A673 (cell line): ENCODE measurements at regions not wholly inside any gene's neighbourhood (a gene's known extent, or its start where the extent isn't known, plus 50 kb on each side); places are given as distances from the start of the nearest gene placed in this dataset.

ENCODE experiments used
- BruUV-seq: library from RNA; stranded (reverse); fragments of 400-500 nt; replicated peaks from 2 replicates; lab custom pipeline; 2021; lab: Mats Ljungman, UMichigan
- CTCF ChIA-PET: fragments of 300-600 bp; sonication (Branson Sonifier 250); formaldehyde crosslinking; loops from one replicate; lab custom pipeline; 2022; ENCODE audit warnings: antibody characterized with exemption; lab: Charles Lee
- POLR2A ChIA-PET: fragments of 300-600 bp; sonication (Branson Sonifier 250); formaldehyde crosslinking; loops from one replicate; lab custom pipeline; 2022; ENCODE audit warnings: antibody characterized with exemption; ENCODE audit not compliant: low non-redundant PET; lab: Charles Lee
- DNase-seq: peaks from one replicate; pipeline ENCODE4 v3.0.0-alpha.2; 2015; ENCODE audit warnings: low spot score
- H3K27ac ChIP-seq: fragments of 200-600 bp; sonication (generic); 2 replicates; pipeline ENCODE4 v1.5.1; 2016; ENCODE audit warnings: mixed run types, low read depth, mild to moderate bottlenecking, mixed read lengths, antibody characterized with exemption, low read length; ENCODE audit not compliant: poor library complexity, severe bottlenecking
- H3K27me3 ChIP-seq: fragments of 200-600 bp; sonication (generic); replicated peaks from 2 replicates; pipeline ENCODE4 v1.6.1; 2017; ENCODE audit warnings: mixed run types, low read depth, mild to moderate bottlenecking, mixed read lengths, antibody characterized with exemption, low read length; ENCODE audit not compliant: insufficient read depth, poor library complexity
- H3K36me3 ChIP-seq: fragments of 200-600 bp; sonication (generic); 2 replicates; pipeline ENCODE4 v1.6.1; 2016; ENCODE audit warnings: mixed run types, mild to moderate bottlenecking, mixed read lengths, antibody characterized with exemption, low read length; ENCODE audit not compliant: insufficient read depth, poor library complexity, severe bottlenecking
- H3K4me1 ChIP-seq: fragments of 200-600 bp; sonication (generic); 2 replicates; pipeline ENCODE4 v1.6.1; 2017; ENCODE audit warnings: mixed run types, mild to moderate bottlenecking, mixed read lengths, antibody characterized with exemption, low read length; ENCODE audit not compliant: insufficient read depth, poor library complexity, severe bottlenecking
- H3K4me3 ChIP-seq: fragments of 200-600 bp; sonication (generic); 2 replicates; pipeline ENCODE4 v1.5.1; 2016; ENCODE audit warnings: low read depth, mixed run types, mild to moderate bottlenecking, mixed read lengths, low read length; ENCODE audit not compliant: poor library complexity, severe bottlenecking
- H3K9me3 ChIP-seq: fragments of 200-600 bp; sonication (generic); 2 replicates; pipeline ENCODE4 v1.6.1; 2016; ENCODE audit warnings: mixed run types, low read depth, mild to moderate bottlenecking, mixed read lengths, antibody characterized with exemption, low read length; ENCODE audit not compliant: poor library complexity, severe bottlenecking
- CTCF ChIP-seq: fragments of 300-800, 200-600 bp; sonication (generic); conservative IDR thresholded peaks from 2 replicates; pipeline ENCODE4 v1.5.1; 2017; ENCODE audit warnings: low read depth, mild to moderate bottlenecking, antibody characterized with exemption, low read length, moderate library complexity, mixed read lengths
- EZH2 ChIP-seq: fragments of 200-600 bp; sonication (generic); IDR thresholded peaks from 2 replicates; pipeline ENCODE4 v1.6.1; 2017; ENCODE audit warnings: borderline replicate concordance, low read depth, mild to moderate bottlenecking, mixed read lengths, antibody characterized with exemption, low read length; ENCODE audit not compliant: poor library complexity, severe bottlenecking
- intact Hi-C: fragments of 100-400 bp; cut with micrococcal nuclease; formaldehyde crosslinking; loops from one replicate; pipeline ENCODE4 v1.10.0; 2022; ENCODE audit not compliant: unreplicated experiment

GRCh38 chr7:32661929-32662328 lies 166.6 kb downstream of the AVL9 start:
- POLR2A ChIA-PET, result no interaction called here
- CTCF ChIA-PET, result no interaction called here
- Histone ChIP-seq H3K4me3 (no peak overlapping the region), H3K9me3 (no peaks in the 10 kb centered on the region), H3K36me3 (no peaks in the 10 kb centered on the region), H3K27ac (no peak overlapping the region), H3K27me3 (no peaks in the 10 kb centered on the region), H3K4me1 (no peaks in the 10 kb centered on the region)
- intact Hi-C loops, result no loop called here
- DNase-seq, result no peak
- no TSS peak for BruUV-seq
- TF ChIP-seq EZH2 (no peak), CTCF (no peak)

- no peak for DNase-seq
- no peak overlapping the region for H3K27ac ChIP-seq
- CTCF ChIA-PET, result no interaction called here
- H3K4me3 ChIP-seq, result no peak overlapping the region
- BruUV-seq, result no TSS peak
- POLR2A ChIA-PET, result no interaction called here
- intact Hi-C loops, result no loop called here
- H3K9me3 ChIP-seq, result no peaks in the 10 kb centered on the region
- TF ChIP-seq EZH2 (no peak), CTCF (no peak)
- H3K4me1 ChIP-seq, result no peaks in the 10 kb centered on the region
- H3K27me3 ChIP-seq, result no peaks in the 10 kb centered on the region
- no peaks in the 10 kb centered on the region for H3K36me3 ChIP-seq
These were observed 166.2 kb downstream of the AVL9 start for GRCh38 chr7:32661501-32661900.

- no peak overlapping the region for H3K4me3 ChIP-seq
- TF ChIP-seq EZH2, result no peak
- no peak for TF ChIP-seq CTCF
- no peak for DNase-seq
- intact Hi-C loops, result no loop called here
- BruUV-seq, result no TSS peak
- no peaks in the 10 kb centered on the region for H3K36me3 ChIP-seq
- H3K27ac ChIP-seq, result no peak overlapping the region
- H3K9me3 ChIP-seq, result no peaks in the 10 kb centered on the region
- no peaks in the 10 kb centered on the region for H3K4me1 ChIP-seq
- ChIA-PET CTCF (no interaction called here), POLR2A (no interaction called here)
- no peaks in the 10 kb centered on the region for H3K27me3 ChIP-seq
These were observed 165.6 kb downstream of the AVL9 start for GRCh38 chr7:32660936-32661335.
